Ishikawa (cell line): ENCODE measurements at regions not wholly inside any gene's neighbourhood (a gene's known extent, or its start where the extent isn't known, plus 50 kb on each side); places are given as distances from the start of the nearest gene placed in this dataset.

ENCODE experiments used
- CEBPB ChIP-seq: IDR thresholded peaks from 2 replicates; pipeline ENCODE4 v1.6.1; 2012
- CREB1 ChIP-seq: IDR thresholded peaks from 2 replicates; pipeline ENCODE4 v1.6.1; 2012; ENCODE audit warnings: low read depth
- EGR1 ChIP-seq: IDR thresholded peaks from 2 replicates; pipeline ENCODE4 v1.6.1; 2012
- EP300 ChIP-seq: IDR thresholded peaks from 2 replicates; pipeline ENCODE4 v1.6.1; 2012; ENCODE audit warnings: borderline replicate concordance
- FOXM1 ChIP-seq: IDR thresholded peaks from 2 replicates; pipeline ENCODE4 v1.6.1; 2012; ENCODE audit warnings: low read depth, borderline replicate concordance
- NFIC ChIP-seq: IDR thresholded peaks from 2 replicates; pipeline ENCODE4 v1.6.1; 2012
- RAD21 ChIP-seq: IDR thresholded peaks from 2 replicates; pipeline ENCODE4 v1.6.1; 2012; ENCODE audit warnings: low read depth
- REST ChIP-seq: IDR thresholded peaks from 2 replicates; pipeline ENCODE4 v1.6.1; 2012; ENCODE audit warnings: low read depth, mild to moderate bottlenecking
- TAF1 ChIP-seq: IDR thresholded peaks from 2 replicates; pipeline ENCODE4 v1.6.1; 2012; ENCODE audit warnings: low read depth, mild to moderate bottlenecking
- TCF12 ChIP-seq: IDR thresholded peaks from 2 replicates; pipeline ENCODE4 v1.6.1; 2012; ENCODE audit warnings: low read depth
- TEAD4 ChIP-seq: IDR thresholded peaks from 2 replicates; pipeline ENCODE4 v1.6.1; 2012
- USF1 ChIP-seq: IDR thresholded peaks from 2 replicates; pipeline ENCODE4 v1.6.1; 2012
- YY1 ChIP-seq: IDR thresholded peaks from 2 replicates; pipeline ENCODE4 v1.6.1; 2012; ENCODE audit warnings: low read depth
- ZBTB7A ChIP-seq: IDR thresholded peaks from 2 replicates; pipeline ENCODE4 v1.6.1; 2012; ENCODE audit warnings: low read depth
- TF ChIP-seq, protein P1 (sequence below): IDR thresholded peaks from 2 replicates; pipeline ENCODE4 v1.6.1; 2012

DNA sequence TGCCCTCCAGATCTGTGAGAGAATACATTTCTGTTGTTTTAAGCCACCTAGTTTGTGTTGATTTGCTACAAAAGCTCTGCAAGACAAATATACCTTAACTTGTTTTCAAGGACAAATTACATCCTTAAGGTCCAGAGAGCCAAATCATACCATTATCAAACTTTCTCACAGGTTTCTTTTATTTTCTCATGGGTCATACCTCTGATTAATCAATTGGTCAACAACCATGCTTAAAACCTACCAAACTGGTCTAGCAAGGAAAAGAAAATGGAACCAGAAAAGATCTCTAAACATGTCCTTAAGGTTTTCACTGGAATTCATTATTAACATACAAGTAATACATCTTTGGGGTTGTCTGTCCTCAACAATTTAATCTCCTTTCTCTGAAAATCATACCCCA lies 535.0 kb downstream of the CD83 start:
- TF ChIP-seq TCF12, result no peak
- TF ChIP-seq, protein P1, sequence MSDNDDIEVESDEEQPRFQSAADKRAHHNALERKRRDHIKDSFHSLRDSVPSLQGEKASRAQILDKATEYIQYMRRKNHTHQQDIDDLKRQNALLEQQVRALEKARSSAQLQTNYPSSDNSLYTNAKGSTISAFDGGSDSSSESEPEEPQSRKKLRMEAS, result no peak
- TF ChIP-seq ZBTB7A, result no peak
- TF ChIP-seq TEAD4, result no peak
- no peak for TF ChIP-seq CREB1
- TF ChIP-seq RAD21, result no peak
- TF ChIP-seq EGR1, result no peak
- TF ChIP-seq FOXM1, result no peak
- TF ChIP-seq EP300, result no peak
- TF ChIP-seq REST, result no peak
- no peak for TF ChIP-seq NFIC
- TF ChIP-seq CEBPB, result no peak

GRCh38 chr6:14655201-14656061 lies 537.9 kb downstream of the CD83 start:
- TF ChIP-seq TAF1 (no peak), EGR1 (no peak), TEAD4 (no peak), CREB1 (no peak), YY1 (no peak), FOXM1 (no peak), ZBTB7A (no peak), TCF12 (no peak), USF1 (no peak), EP300 (no peak), NFIC (no peak), RAD21 (no peak), CEBPB (no peak), REST (no peak)
- TF ChIP-seq, protein P1, result no peak

- TF ChIP-seq TCF12 (no peak), CEBPB (no peak), EGR1 (no peak), FOXM1 (no peak), REST (no peak), EP300 (no peak), YY1 (no peak), TAF1 (no peak)
These were observed 538.5 kb downstream of the CD83 start for GRCh38 chr6:14656078-14656521.

DNA sequence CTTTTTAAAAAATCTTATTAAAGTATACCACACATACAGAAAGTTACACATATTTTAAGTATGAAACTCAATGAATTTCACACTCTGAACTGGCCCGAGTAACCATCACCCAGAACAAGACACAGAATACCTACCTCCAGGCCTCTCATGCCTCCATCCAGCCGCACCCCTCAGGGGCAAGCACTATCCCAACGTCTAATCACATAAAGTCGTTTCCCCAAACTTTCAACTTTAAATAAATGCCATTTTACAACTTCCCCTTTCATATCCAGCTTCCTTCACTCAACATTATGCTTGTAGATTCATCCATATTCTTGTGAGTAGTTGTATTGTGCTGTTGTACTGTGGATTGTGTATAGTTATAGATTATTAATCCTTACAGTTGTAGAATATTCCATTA lies 539.1 kb downstream of the CD83 start:
- TF ChIP-seq REST, result no peak
- no peak for TF ChIP-seq NFIC
- TF ChIP-seq ZBTB7A, result no peak
- no peak for TF ChIP-seq TCF12
- TF ChIP-seq, protein P1, result no peak
- no peak for TF ChIP-seq YY1
- TF ChIP-seq EP300, result no peak
- TF ChIP-seq FOXM1, result no peak
- no peak for TF ChIP-seq RAD21
